Right lobe of liver (tissue), 6 donors: ENCODE measurements at regions not wholly inside any gene's neighbourhood (a gene's known extent, or its start where the extent isn't known, plus 50 kb on each side); places are given as distances from the start of the nearest gene placed in this dataset.
"Not testable (repeated sequence)": the region's sequence is repeated elsewhere in the genome, so short reads cannot be mapped to it uniquely, and the experiment has no call there.

ENCODE experiments used
- ATAC-seq, 4 donors: fragments of 200-7000 bp; cut with Tn5 transposase; one replicate each; pipeline ENCODE4 v1.9.1; 2020; ENCODE audit warnings: mild to moderate bottlenecking in 4 of 4, moderate library complexity in 4 of 4
- DNase-seq, 3 donors: peaks; one replicate each; pipeline ENCODE4 v3.0.0-alpha.2; 2020
- H3K27ac ChIP-seq, 3 donors: fragments of 200-600 bp; one replicate each; pipeline ENCODE4 v1.8.0; 2022
- H3K27me3 ChIP-seq, 2 donors: fragments of 200-600 bp; one replicate each; pipeline ENCODE4 v1.8.0; 2022
- H3K36me3 ChIP-seq, 4 donors: fragments of 200-600 bp; sonication (generic) in 1 of 4; one replicate each; pipeline versions ENCODE4 v1.5.1 to v1.8.0; 2017 to 2022; ENCODE audit warnings: control low read depth in 1 of 4
- H3K4me1 ChIP-seq, 4 donors: fragments of 200-600 bp; sonication (generic) in 1 of 4; one replicate each; pipeline versions ENCODE4 v1.5.1 to v1.8.0; 2017 to 2022; ENCODE audit warnings: control low read depth in 1 of 4
- H3K4me3 ChIP-seq, 3 donors: fragments of 200-600 bp; one replicate each; pipeline ENCODE4 v1.8.0; 2022
- H3K9me3 ChIP-seq, 4 donors: fragments of 200-600 bp; sonication (generic) in 1 of 4; one replicate each; pipeline versions ENCODE4 v1.5.1 to v1.8.0; 2017 to 2022; ENCODE audit warnings: control low read depth in 1 of 4
- CTCF ChIP-seq, 4 donors: fragments of 200-600 bp in 3 of 4; fragments of 450-650 bp in 1 of 4; IDR thresholded peaks; one replicate each; pipeline versions ENCODE4 v1.5.1 to v1.8.0; 2016 to 2022; ENCODE audit warnings: antibody characterized with exemption in 4 of 4, mild to moderate bottlenecking in 2 of 4
- POLR2A ChIP-seq: fragments of 450-650 bp; IDR thresholded peaks from one replicate; pipeline ENCODE4 v1.6.1; 2017; ENCODE audit warnings: antibody characterized with exemption, mild to moderate bottlenecking
- WGBS: methylation state at CpG from one replicate; pipeline ENCODE4 v1.1.6; 2018; ENCODE audit warnings: low coverage, low lambda C conversion rate; ENCODE audit not compliant: insufficient coverage; ENCODE audit errors: missing lambda C conversion rate; 5-methylcytosine and 5-hydroxymethylcytosine counted together
- intact Hi-C, 2 donors: fragments of 100-400 bp; cut with DNase I; formaldehyde crosslinking; loops; one replicate each; pipeline versions ENCODE4 v1.11.2 to v1.14.1; 2022
- donor health status: DM: no; HTN: yes; CAD: no.
- donor health status: DM: no; HTN: no; CAD: no.
- donor health status: DM: no; HTN: no; CAD: no.
- donor health status: DM: no; HTN: yes; CAD: no.
- donor health status: DM: no; HTN: yes; CAD: no.

GRCh38 chr9:18314316-18314715 is 159.6 kb upstream of the ADAMTSL1 start:
- Histone ChIP-seq H3K27me3 (no peaks in the 10 kb centered on the region), H3K36me3 (no peaks in the 10 kb centered on the region), H3K4me1 (no peaks in the 10 kb centered on the region), H3K4me3 (no peak overlapping the region), H3K27ac (no peak overlapping the region), H3K9me3 (no peaks in the 10 kb centered on the region)
- no peak for TF ChIP-seq CTCF (IDR thresholded peaks at IDR 0.05)
- TF ChIP-seq POLR2A, result no peak
- no peak for DNase-seq
- no peak for ATAC-seq
- WGBS, result 84% methylated on average over 11 of the region's 14 CpGs
- intact Hi-C loops, result no loop called here

- Histone ChIP-seq H3K36me3 (no peaks in the 10 kb centered on the region), H3K4me1 (no peaks in the 10 kb centered on the region), H3K27me3 (no peaks in the 10 kb centered on the region), H3K27ac (no peak overlapping the region), H3K4me3 (no peak overlapping the region), H3K9me3 (no peaks in the 10 kb centered on the region)
- TF ChIP-seq CTCF (IDR thresholded peaks at IDR 0.05) (no peak), POLR2A (no peak)
- ATAC-seq, result no peak
- DNase-seq, result no peak
- intact Hi-C loops, result no loop called here
- WGBS, result 69% methylated on average over 1 of the region's 1 CpG
Measured at GRCh38 chr9:18317896-18318295, 156.1 kb upstream of the ADAMTSL1 start.

GRCh38 chr9:18319918-18320445 is 154.0 kb upstream of the ADAMTSL1 start:
- H3K36me3 ChIP-seq, result no peaks in the 10 kb centered on the region
- ATAC-seq (no peak), DNase-seq (no peak)
- no peaks in the 10 kb centered on the region for H3K27me3 ChIP-seq
- TF ChIP-seq CTCF (IDR thresholded peaks at IDR 0.05) (no peak), POLR2A (no peak)
- H3K9me3 ChIP-seq, result no peaks in the 10 kb centered on the region
- 0% methylated on average over 1 of the region's 2 CpGs for WGBS
- intact Hi-C loops, result no loop called here
- no peak overlapping the region for H3K27ac ChIP-seq
- H3K4me3 ChIP-seq, result no peak overlapping the region
- H3K4me1 ChIP-seq, result no peaks in the 10 kb centered on the region

GRCh38 chr9:18324928-18325745 is 148.8 kb upstream of the ADAMTSL1 start:
- Histone ChIP-seq H3K36me3 (no peaks in the 10 kb centered on the region), H3K4me3 (no peak overlapping the region), H3K4me1 (no peaks in the 10 kb centered on the region), H3K27ac (no peak overlapping the region), H3K9me3 (no peaks in the 10 kb centered on the region), H3K27me3 (no peaks in the 10 kb centered on the region)
- intact Hi-C loops, result no loop called here
- no peak for ATAC-seq
- no peak for DNase-seq
- TF ChIP-seq POLR2A, result no peak
- TF ChIP-seq CTCF (IDR thresholded peaks at IDR 0.05), result no peak
- WGBS, result 72% methylated on average over 2 of the region's 2 CpGs

- peak in 1 of 4 donors; percentile 35 for ATAC-seq
- not testable (repeated sequence) for H3K36me3 ChIP-seq
Measured at GRCh38 chr9:18325746-18326011, 148.3 kb upstream of the ADAMTSL1 start.

More at GRCh38 chr9:18325746-18326011, 148.3 kb upstream of the ADAMTSL1 start:
- H3K27ac ChIP-seq, H3K4me3 ChIP-seq, H3K27me3 ChIP-seq, intact Hi-C loops, H3K4me1 ChIP-seq, H3K9me3 ChIP-seq: not testable (repeated sequence)
- DNase-seq, result peak in 1 of 3 donors; percentile 52
- WGBS, result 61% methylated on average over 7 of the region's 7 CpGs
